Stimulated activated CD4-positive, alpha-beta T cell treated with anti-CD3 and anti-CD28 coated beads, TNF-alpha, amount 100 ng/mL, for 24 hours (primary cell): ENCODE measurements at regions not wholly inside any gene's neighbourhood (a gene's known extent, or its start where the extent isn't known, plus 50 kb on each side); places are given as distances from the start of the nearest gene placed in this dataset.

Experiments used
- DNase-seq, 3 experiments: peaks; one replicate each; pipeline ENCODE4 v3.0.0-alpha.2; 2020; ENCODE audit warnings: low read depth in 3 of 3

DNA sequence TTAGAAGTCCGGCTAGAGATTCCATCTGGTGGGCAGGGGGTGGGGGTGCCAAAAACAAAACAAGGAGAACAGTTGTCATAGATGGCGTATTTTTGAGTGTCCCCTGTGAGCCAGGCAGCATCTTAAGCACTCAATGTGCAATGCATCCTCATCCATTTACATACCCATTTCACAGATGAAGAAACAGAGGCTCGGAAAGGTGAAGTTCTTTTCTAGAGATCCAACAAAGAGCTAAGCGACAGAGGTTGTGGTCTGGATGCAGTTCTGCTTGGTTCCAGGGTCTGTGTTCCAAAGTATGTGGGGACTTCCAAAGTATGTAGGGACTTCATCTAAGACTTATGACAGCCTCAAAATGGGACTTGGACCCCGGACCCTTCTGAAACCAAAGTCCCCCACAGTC lies 277.8 kb downstream of the MN1 start:
- no peak for DNase-seq

DNA sequence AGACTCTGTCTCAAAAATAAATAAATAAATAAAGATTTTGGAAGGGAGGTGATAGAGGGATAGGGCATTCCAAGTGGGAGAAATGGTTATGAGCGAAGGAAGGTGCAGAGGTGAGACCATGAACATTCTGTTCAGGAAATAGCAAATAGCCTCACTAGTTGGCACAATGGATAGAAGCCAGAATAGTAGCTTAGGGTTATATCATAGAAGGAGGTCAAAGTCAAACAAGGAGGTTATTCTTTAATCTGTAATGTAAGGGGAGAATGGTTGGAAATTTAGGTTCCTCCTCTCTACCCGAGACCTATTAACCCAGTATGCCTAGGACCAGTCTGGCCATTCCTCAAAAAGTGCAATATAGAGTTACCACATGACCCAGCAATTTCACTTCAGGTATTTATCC lies 275.8 kb downstream of the MN1 start:
- no peak for DNase-seq

DNA sequence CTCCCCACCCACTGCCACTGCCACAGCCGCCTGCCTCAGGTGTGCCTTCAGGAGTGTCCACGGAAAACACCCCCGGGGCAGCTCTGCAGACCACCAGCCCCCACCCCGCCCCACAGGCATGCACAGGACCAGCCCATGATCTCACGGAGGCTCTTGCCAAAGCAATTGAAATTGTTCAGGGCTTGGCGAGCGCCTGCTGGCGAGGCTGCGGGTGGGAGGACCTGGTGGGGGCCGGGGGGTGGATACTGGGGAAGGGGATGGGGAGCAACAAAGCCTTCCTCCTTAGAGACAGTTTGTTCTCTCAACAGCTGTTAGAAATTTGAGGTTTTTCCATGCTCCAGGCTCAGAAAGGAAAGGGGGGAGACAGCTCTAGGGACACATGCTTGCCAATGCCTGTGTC lies 274.7 kb downstream of the MN1 start:
- no peak for DNase-seq

DNA sequence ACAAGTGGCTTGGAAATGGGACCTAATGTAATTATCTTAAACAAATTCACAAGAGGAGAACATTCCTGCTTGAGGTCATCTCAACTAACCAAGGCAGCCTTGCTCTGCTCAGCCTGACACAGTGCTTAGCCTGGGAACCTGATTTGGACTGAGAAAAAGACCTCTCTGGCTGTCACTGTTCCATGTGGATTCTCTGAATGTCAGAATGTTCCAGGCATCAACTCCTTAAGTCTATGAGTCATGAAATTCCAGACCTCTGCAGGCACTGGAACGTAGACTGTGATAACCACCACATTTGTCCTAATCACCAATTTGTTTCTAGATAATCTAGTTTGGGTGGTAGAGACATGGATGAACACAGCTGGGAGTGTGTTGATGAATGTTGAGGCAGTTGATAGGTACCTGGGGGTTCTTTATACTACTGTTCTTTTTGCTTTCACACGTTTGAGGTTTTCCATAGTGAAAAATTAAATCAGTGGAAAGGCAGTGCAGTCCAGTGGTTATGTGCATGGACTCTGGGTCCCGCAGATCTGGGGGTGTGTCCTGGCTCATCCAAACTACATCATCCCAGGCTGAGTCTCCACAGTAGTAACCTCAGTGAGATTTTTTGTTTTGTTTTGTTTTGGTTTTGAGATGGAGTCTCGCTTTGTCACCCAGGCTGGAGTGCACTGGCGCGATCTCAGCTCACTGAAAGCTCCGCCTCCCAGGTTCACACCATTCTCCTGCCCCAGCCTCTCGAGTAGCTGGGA lies 269.6 kb downstream of the MN1 start:
- no peak for DNase-seq

DNA sequence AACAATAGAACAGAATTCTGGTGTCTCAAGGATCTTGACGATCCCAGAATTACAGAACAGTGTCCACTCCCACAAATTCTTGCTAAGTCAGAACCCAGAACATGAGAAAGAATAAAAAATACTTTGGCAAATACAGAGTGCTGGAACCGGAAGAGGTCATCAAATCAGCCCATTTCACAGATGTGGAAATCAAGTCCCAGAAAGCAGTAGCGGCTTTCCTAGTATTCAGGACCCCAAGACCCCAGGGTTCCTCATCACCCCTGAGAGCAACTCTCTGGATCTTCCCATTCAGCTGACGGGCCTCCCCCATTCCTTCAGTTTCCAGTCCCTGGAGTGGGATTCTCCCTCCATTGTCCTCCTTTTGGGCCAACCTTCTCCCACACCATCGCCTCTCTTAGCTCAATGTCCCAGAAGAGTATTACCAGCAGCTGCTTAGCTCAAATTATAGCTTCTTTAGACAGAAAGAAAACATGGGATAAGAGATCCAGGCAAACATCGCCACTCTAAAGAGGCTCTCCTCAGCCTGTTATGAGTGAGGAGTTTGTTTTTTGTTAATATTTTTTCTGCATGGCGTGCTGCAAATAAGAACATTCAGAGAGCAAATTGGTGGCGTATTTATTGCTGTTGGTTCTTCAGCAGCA lies 268.3 kb downstream of the MN1 start:
- no peak for DNase-seq

DNA sequence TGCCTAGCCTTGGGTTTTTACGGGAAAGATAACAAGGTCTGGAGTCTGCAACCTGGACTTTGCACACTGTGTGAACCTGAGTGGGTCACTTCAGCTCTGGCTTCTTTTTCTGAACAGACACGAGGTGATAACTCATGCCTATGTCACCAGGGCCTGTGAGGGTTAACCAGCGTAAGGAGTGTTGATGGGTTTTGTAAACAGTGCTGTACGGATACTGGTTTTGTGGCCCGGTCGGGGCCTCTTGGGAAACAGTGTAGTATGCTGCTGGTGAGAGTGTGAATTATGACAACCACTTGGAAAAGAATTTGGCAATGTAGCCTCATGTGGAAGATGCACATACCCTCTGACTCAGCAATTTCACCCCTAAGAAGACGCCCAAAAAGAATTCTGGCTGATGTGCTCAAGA lies 266.8 kb downstream of the MN1 start:
- no peak for DNase-seq

DNA sequence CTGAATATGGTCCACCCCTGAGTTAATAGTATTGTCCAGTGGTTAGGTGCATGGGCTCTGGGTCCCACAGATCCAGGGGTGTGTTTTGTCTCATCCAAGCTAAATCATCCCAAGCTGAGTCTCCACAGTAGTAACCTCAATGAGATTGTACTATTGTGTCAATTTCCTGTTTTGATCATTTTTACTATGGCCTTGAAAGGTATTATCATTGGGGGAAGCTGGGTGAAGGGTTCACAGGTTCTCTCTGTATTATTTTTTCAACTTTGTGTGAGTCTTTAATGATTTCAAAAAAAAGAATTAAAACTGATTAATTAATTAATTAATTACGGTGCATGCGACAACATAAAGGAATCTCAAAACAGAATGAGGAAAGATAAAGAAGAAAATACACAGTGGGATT lies 266.1 kb downstream of the MN1 start:
- DNase-seq: no peak

DNA sequence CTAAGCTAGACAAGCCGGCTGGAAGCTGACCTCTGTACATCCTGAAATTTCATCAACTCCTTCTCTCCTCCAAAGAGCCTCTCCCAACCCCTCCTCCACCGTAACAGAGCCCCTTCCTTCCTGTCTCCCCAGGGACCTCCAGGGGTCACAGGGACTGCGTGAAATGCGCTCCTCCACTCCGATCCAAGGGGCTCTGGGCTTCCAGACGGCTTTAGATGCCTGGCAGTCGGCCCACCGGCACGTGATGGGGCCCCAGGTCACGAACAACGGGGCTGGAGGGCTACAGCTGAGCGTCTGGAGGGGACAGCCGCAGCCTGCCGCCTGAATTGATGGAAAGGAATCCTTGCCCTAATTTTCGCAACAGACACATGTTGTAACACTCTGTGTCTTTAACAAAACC lies 264.1 kb downstream of the MN1 start:
- no peak for DNase-seq

DNA sequence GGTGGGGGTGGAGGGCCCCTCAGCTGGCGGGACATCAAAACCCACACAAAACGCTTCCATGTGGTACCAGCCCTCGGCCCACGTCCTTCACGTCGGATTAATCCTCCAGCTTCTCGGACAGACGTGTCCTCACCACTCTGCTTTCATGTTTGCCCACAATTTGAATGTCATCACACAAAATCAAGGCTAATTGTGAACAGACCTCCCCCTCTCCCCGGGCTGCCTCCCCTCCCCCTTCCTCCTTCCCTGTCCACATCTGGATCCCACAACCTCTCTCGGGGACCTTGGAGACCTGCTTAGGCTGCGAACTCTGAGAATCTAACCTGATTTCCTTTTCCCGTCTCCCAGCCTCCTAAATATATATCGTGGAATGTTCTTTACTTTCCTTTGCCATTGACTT lies 262.9 kb downstream of the MN1 start:
- DNase-seq: no peak

DNA sequence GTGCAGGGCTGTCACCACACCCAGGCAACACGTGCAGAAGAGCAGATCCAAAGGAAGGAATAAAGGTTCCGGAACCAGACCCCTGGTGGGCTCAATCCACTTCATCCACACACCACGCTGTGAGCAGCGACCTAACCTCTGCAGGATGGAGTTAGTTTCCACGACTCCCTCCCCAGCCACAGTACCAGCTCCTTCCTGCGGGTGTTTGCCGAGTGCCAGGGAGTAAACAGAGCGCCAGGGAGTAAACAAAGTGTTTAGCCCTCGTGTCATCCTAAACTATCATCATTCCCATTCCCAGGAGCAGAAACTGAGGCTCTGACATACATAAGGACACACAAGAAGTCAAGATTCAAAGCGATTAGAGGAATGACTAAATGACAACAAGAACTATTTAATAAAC lies 261.3 kb downstream of the MN1 start:
- DNase-seq: no peak

DNA sequence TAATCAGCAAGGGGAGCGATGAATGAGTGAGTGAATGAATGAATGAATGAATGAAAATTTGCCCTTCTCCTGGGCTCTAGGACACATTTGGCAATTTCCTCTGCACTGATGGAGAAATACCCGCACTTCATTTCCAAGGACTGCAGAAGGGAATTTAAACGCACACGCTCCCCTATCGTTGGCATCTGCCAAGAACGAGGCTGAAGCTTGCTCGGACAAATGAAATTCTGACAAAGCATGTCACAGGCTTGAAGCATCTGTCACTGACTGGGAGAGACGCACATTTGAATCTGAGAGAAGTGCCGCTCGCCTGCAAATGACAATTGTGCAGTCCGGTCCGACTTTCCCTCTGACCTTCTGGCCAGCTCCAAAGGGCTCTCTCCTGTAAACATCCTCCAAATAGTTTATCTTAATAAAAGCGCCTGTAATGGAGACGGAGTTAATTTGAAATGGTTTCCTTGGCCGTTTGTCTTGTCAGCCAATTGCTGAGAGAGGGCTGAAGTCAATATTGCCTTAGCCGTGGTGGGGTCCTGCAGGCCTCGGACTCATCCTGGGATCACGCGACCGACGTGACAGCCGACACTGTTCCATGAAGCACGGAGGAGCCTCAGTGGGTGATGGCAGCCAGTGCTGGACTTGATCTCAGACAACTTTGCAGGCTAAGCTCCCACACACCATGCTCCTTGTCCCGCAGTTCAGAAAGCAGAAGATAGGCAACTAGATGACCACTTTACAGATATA lies 260.7 kb downstream of the MN1 start:
- no peak for DNase-seq

DNA sequence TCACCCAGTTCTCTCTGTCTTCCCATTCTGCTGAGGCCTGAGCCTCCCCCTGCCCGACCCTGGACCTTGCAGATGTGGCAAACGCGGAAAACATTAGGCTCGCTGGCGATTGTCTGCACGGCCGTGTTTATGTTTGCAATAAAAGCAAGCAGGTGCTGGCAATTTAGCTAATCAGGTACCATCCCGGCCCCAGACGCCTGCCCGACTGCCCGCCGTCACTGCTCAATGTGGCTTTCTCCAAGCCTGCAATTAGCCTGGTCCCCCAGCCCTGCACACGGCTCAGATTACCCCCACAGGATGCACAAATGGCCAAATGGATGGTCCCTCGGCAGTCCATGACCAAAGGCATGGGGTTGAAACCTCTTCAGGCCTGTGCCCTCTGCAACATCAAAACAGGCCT lies 259.7 kb downstream of the MN1 start:
- no peak for DNase-seq

DNA sequence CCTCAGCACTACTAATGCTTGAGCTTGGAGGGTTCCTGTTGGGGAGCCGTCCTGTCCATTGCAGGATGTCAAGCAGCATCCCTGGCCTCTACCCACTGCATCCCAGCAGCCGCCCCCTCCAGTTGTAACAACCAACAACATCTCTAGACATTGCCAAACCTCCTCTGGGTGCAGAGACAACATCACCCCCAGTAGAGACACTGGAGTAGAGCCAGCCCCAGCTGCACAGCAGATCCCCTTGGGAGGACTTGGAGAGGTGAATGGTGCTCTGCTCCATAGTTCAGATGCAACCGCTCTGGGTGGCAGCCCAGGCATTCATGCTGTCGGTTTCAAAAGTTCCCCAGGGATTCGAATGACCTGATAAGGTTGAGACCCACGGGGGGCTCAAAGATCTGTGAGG lies 259.0 kb downstream of the MN1 start:
- DNase-seq: no peak

DNA sequence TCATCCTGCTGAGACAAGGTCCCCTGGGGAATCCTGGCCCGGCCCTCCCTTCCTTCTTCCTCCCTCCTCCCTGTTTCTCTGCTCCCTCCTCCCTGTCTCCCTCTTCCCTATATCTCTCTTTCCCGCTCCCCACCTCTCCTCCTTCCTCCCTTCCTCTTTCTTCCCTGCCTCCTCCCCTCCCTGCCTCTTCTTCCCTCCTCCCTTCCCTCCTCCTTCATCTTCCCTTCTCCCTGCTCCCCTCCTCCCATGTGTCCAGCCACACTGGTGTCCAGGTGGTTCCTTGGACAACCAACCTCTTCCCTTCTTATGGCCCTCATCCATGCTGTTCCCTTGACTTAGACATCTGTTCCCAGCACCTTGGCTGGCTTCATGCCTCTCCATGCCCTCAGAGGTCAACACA lies 258.1 kb downstream of the MN1 start:
- DNase-seq: no peak

DNA sequence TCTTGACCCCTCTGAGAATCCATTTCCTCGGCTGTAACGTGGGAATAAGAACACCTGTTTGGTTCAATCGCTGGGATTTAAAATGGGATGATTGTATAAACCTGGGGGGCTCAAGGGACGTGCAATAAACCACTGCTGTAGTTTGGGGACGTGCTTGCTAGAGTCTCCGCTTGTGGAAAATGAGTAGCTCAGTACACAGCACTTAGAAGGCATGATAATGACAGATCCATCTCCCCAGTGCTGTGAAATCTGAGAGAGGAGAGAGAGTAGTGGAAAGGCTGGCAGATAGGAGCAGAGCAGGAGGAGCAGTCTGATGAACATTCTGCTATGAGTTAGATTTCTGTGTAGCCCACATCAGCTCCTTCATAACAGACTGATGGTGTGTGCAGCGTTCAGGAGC lies 256.5 kb downstream of the MN1 start:
- DNase-seq: no peak

DNA sequence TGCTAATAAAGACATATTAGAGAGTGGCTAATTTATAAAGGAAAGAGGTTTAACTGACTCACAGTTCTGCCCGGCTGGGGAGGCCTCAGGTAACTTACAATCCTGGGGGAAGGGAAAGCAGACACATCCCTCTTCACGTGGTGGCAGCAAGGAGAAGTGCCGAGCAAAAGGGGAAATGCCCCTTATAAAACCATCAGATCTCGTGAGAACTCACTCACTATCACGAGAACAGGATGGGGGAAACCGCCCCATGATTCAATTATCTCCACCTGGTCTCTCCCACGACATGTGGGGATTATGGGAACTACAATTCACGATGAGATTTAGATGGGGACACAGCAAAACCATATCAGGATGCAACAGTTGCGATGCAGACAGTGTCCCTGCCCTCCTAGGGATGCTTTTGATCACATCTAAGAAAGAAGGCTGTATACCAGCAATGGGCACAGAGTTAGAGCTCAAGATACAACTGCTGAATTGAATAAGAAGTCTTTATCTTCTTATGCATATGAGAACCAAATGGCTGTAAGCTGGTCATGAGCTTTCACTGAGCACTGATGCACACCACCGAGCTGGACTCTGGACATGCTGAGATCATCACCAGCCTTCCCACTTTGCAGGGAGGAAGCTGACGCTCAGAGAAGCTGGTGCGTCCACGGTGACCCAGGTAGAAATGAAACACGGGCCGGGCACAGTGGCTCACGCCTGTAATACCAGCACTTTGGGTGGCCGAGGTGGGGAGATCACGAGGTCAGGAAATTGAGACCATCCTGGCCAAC lies 255.2 kb downstream of the MN1 start:
- DNase-seq: no peak

DNA sequence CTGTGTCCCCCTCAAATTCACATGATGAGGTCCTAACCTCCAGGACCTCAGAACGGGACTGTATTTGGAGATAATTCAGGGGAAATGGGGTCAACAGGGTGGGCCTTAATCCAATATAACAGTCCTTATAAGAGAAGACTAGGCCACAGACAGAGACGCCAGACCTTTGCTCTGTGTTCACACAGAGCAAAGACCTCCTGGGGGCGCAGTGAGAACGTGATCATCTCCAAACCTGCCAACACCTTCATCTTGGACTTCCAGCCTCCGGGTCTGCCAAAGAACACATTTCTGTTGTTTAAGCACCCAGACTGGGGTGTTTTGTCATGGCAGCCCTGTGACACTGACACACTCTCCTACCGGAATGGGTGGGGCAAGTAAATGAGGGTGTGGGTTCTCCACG lies 250.2 kb downstream of the MN1 start:
- DNase-seq: no peak

DNA sequence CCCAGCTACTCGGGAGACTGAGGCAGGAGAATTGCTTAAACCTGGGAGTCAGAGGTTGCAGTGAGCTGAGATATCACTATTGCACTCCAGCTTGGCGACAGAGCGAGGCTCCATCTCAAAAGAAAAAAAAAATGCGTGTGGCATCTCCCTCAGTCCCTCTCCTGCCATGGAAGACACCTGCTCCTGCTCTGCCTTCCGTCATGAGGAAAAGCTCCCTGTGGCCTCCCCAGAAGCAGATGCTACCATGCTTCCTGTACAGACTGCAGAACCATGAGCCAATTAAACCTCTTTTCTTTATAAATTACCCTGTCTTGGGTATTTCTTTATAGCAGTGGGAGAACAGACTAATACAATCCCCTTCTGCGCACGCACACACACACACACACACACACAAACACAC lies 249.4 kb downstream of the MN1 start:
- no peak for DNase-seq

DNA sequence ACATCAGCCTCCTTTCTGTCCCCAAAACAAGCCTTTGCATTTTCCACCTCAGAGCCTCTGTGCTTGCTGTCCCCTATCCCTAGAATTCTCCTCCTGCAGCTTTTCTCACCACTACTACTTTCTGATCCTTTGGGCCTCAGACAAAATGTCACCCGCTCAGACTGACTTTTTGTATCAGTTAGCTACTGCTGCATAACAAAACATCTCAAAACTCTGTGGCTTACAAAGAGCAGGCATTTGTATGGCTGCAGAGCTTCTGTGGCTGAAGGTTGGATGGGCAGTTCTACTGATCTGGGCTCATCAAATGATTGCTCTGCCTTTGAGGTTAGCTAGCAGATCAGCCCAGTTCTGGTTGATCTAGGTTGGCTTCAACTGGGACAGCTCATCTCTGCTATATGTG lies 248.7 kb downstream of the MN1 start:
- DNase-seq: no peak

DNA sequence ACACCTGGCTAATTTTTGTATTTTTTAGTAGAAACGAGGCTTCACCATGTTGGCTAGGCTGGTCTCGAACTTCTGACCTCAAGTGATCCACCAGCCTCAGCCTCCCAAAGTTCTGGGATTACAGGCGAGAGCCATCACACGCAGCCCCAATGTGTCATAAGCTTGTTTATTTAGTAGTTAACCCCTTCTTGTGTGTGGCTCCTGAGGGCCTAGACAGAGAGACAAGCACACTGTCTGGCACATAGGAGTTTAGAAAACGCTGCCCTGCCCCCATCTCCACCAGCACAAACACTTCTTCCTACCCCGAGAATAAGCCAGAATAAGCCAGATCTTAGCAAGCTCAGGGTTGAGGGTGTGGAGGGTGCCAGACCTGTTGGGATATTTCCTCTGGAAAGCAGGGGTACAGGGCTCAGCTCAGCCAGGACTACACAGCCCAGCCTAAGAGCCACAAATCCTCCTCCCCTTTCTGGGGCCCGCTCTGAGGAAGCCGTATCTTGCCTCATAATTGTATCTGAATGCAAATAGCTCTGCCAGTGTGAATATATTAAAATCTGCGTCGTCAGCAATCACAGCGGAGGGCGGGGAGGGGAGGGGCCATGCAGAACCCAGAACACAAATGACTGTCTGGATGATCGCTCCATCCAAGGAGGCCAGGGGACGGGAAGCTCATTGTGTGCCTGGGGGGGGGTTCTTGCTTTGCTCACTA lies 247.3 kb downstream of the MN1 start:
- no peak for DNase-seq

DNA sequence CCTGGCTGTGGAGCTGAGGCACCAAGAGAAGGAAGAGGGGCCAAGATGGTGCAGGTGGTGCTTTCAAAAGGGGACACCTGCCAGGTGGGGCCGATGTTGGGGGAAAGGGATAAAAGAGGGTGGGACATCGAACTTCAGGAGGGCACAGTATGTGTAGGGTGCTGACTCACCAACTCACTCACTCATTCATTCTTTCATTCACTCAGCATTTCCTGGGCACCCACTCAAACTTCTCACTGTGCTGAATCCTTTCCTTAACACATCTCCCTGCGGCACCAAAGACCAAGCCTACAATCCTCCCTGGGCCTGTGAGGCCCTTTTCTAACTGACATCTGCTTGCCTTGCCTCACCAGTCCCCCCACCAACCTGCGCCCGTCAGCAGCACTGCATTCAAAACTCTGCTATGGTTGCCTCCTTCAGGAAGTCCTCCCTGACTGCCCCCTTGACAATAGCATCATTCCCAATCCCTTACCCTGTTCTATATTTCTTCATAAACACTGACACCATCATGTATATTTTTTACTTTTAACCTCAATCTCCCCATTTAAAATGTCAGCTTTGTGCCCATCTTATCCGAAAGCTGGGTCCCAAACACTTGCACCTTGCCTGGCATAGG lies 246.6 kb downstream of the MN1 start:
- DNase-seq: no peak
